ENCODE measurements at regions not wholly inside any gene's neighbourhood (a gene's known extent, or its start where the extent isn't known, plus 50 kb on each side); places are given as distances from the start of the nearest gene placed in this dataset.

- WGBS, 4 donors, result 94 to 96% (median 95%) methylated on average over 3 of the region's 3 CpGs
- ATAC-seq (no peak), DNase-seq (no peak)
- TF ChIP-seq CTCF (IDR thresholded peaks at IDR 0.05) (no peak), POLR2A (IDR thresholded peaks at IDR 0.05) (no peak)
- no peaks in the 10 kb centered on the region for H3K4me1 ChIP-seq
- H3K4me3 ChIP-seq, result no peak overlapping the region
- intact Hi-C loops (cut with DNase I), result no loop called here
- H3K9me3 ChIP-seq, result peaks cover 0 to 1% (median 0%) of the 10 kb centered on the region in 12 donors
- H3K36me3 ChIP-seq, result no peaks in the 10 kb centered on the region
- no peaks in the 10 kb centered on the region for H3K27me3 ChIP-seq
- no peak overlapping the region for H3K27ac ChIP-seq
These were observed 58.5 kb downstream of the MAIP1 start for GRCh38 chr2:200013906-200014305.

DNA sequence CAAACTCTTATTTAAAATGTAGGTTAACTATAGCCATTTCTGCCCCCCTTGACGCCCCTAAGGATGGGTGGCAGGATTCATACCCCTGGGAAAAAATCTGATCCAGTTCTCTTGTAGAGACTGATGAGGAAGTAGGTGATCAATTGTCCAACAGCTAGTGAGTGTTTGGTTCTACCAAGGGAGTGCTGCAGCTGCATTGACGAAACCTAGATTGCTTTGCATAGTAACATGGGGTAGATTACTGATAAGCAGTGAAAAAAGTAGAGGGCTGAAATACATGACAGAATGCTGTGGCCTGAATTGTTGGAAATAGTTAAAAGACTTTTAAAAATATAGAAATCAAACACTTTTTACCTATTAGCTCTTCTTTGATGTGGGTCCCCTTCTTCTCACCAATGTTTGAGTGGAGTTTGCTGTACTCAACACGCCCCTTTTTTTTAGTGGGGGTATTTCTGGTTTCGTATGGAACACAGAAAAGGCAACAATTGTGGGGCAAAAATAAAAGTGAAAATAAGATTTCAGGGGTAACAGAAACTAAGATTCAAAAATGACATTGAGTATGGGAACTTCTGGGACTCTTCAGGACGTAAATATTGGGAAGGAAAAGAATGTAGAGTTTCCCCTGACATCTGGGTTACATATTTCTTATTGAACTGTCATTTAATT, 66.2 kb downstream of the MAIP1 start:
- DNase-seq (no peak), ATAC-seq (no peak)
- H3K9me3 ChIP-seq, result no peaks in the 10 kb centered on the region
- TF ChIP-seq CTCF (IDR thresholded peaks at IDR 0.05) (no peak), POLR2A (IDR thresholded peaks at IDR 0.05) (no peak)
- no peak overlapping the region for H3K27ac ChIP-seq
- WGBS, 4 donors, result 73 to 82% (median 74%) methylated on average over 5 of the region's 5 CpGs
- H3K36me3 ChIP-seq, result no peaks in the 10 kb centered on the region
- H3K4me1 ChIP-seq, result peaks cover 0 to 6% (median 0%) of the 10 kb centered on the region in 12 donors
- intact Hi-C loops (cut with DNase I), result no loop called here
- no peaks in the 10 kb centered on the region for H3K27me3 ChIP-seq
- no peak overlapping the region for H3K4me3 ChIP-seq

- 91 to 95% (median 94%) methylated on average over 2 of the region's 2 CpGs for WGBS, 4 donors
- Histone ChIP-seq H3K4me1 (peaks cover 0 to 6% (median 0%) of the 10 kb centered on the region in 12 donors), H3K27me3 (no peaks in the 10 kb centered on the region), H3K27ac (no peak overlapping the region), H3K36me3 (no peaks in the 10 kb centered on the region), H3K9me3 (no peaks in the 10 kb centered on the region), H3K4me3 (no peak overlapping the region)
- ATAC-seq (no peak), DNase-seq (no peak)
- intact Hi-C loops (cut with DNase I), result no loop called here
- TF ChIP-seq POLR2A (IDR thresholded peaks at IDR 0.05) (no peak), CTCF (IDR thresholded peaks at IDR 0.05) (no peak)
These were observed 67.1 kb downstream of the MAIP1 start for GRCh38 chr2:200022511-200022910.

DNA sequence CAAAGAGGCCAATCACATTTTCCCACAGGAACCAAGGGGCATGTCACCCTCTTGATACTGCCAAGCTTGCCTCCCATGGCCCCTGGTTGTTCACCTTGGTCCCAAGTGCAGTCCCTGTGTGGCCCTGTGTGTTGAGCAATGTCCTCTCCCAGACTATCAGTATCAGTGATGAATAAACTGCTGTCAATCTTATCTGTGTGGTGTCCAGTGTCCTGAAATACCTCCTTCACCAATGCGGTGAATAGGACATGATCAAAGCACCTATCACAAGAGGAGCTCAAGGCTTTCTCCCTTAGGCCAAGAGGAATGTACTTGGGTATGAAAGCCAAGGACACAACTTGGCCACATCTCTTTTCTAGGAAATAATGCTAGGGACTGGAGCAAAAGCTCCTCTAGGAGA, 68.2 kb downstream of the MAIP1 start:
- TF ChIP-seq CTCF (IDR thresholded peaks at IDR 0.05) (no peak), POLR2A (IDR thresholded peaks at IDR 0.05) (no peak)
- no peaks in the 10 kb centered on the region for H3K9me3 ChIP-seq
- no peak overlapping the region for H3K4me3 ChIP-seq
- ATAC-seq (no peak), DNase-seq (no peak)
- WGBS, 4 donors, result 69 to 86% (median 76%) methylated on average over 1 of the region's 1 CpG
- H3K27ac ChIP-seq, result no peak overlapping the region
- no peaks in the 10 kb centered on the region for H3K27me3 ChIP-seq
- peaks cover 0 to 7% (median 0%) of the 10 kb centered on the region in 12 donors for H3K4me1 ChIP-seq
- intact Hi-C loops (cut with DNase I), result no loop called here
- H3K36me3 ChIP-seq, result no peaks in the 10 kb centered on the region
